HepG2 (cell line): ENCODE measurements at regions not wholly inside any gene's neighbourhood (a gene's known extent, or its start where the extent isn't known, plus 50 kb on each side); places are given as distances from the start of the nearest gene placed in this dataset.
A peak's percentile ranks its signal among the peaks of the same experiment; 100 is the strongest.

Experiments
- ATAC-seq: fragments of 200-7000 bp; cut with Tn5 transposase; 3 replicates; pipeline ENCODE4 v1.9.1; 2020; ENCODE audit warnings: mild to moderate bottlenecking, moderate library complexity
- BruUV-seq: library from RNA; stranded (reverse); fragments of 400-500 nt; replicated peaks from 2 replicates; lab custom pipeline; 2021; lab: Mats Ljungman, UMichigan
- CTCF ChIA-PET: fragments of 300-600 bp; formaldehyde crosslinking; extraction: SDS; loops from one replicate; lab custom pipeline; 2021; ENCODE audit warnings: low total read pairs, inconsistent platforms, low intra/inter-chr PET ratio; lab: Yijun Ruan, JAX
- POLR2A ChIA-PET: fragments of 350-600 bp; sonication (Branson Sonifier 250); formaldehyde crosslinking; loops from one replicate; lab custom pipeline; 2020; ENCODE audit warnings: antibody characterized with exemption, inconsistent platforms; lab: Yijun Ruan, JAX
- DNase-seq: peaks from one replicate; pipeline ENCODE4 v3.0.0-alpha.2; 2015; ENCODE audit warnings: low spot score
- FAIRE-seq: peaks from 3 replicates; lab custom pipeline; 2011; peaks lifted over from hg19 to GRCh38; lab: Jason Lieb, UNC
- H2AFZ ChIP-seq: one replicate; pipeline ENCODE4 v1.6.1; 2011; ENCODE audit warnings: low read length, inconsistent platforms
- H3K27ac ChIP-seq: fragments of 300-600 bp; 3 replicates; pipeline ENCODE4 v1.8.0; 2011; ENCODE audit warnings: mixed run types, mild to moderate bottlenecking, mixed read lengths, low read length, inconsistent platforms; ENCODE audit not compliant: insufficient read depth; ENCODE audit errors: extremely low read length
- H3K27me3 ChIP-seq, 2 experiments: fragments of 200-600 bp in 1 of 2; 2 replicates in 1 of 2; 3 replicates in 1 of 2; pipeline versions ENCODE4 v1.6.0 to v1.8.0; 2011; ENCODE audit warnings: low read length in 2 of 2, mild to moderate bottlenecking in 2 of 2, moderate library complexity in 2 of 2, inconsistent platforms in 1 of 2; ENCODE audit not compliant: insufficient read depth in 2 of 2, control insufficient read depth in 1 of 2
- H3K36me3 ChIP-seq, 2 experiments: fragments of 200-600 bp in 1 of 2; replicated peaks in 1 of 2; 2 replicates in 1 of 2; 3 replicates in 1 of 2; pipeline versions ENCODE4 v1.5.1 to v1.8.0; 2011; ENCODE audit warnings: low read length in 2 of 2, inconsistent platforms in 1 of 2; ENCODE audit not compliant: insufficient read depth in 2 of 2, control insufficient read depth in 1 of 2
- H3K4me1 ChIP-seq: 2 replicates; pipeline ENCODE4 v1.5.1; 2012; ENCODE audit warnings: low read length, inconsistent platforms; ENCODE audit not compliant: insufficient read depth
- H3K4me2 ChIP-seq: 2 replicates; pipeline ENCODE4 v1.6.0; 2011; ENCODE audit warnings: low read depth, low read length, inconsistent platforms
- H3K4me3 ChIP-seq, 3 experiments: fragments of 200-600 bp in 1 of 3; sonication (generic), shearing (Covaris generic) in 1 of 3; replicated peaks in 1 of 3; 2 replicates each; pipeline ENCODE4 v1.5.1; 2011 to 2016; ENCODE audit warnings: low read length in 3 of 3, inconsistent platforms in 2 of 3, low read depth in 2 of 3, mild to moderate bottlenecking in 2 of 3, control low read depth in 1 of 3, mixed read lengths in 1 of 3; ENCODE audit not compliant: insufficient read depth in 1 of 3
- H3K79me2 ChIP-seq: one replicate; pipeline ENCODE4 v1.6.1; 2011; ENCODE audit warnings: low read length, inconsistent platforms; ENCODE audit not compliant: insufficient read depth
- H3K9ac ChIP-seq: 2 replicates; pipeline ENCODE4 v1.6.0; 2011; ENCODE audit warnings: mild to moderate bottlenecking, low read depth, low read length, inconsistent platforms; ENCODE audit not compliant: insufficient read depth
- H3K9me3 ChIP-seq: 2 replicates; pipeline ENCODE4 v1.5.1; 2012; ENCODE audit warnings: mild to moderate bottlenecking, low read length
- H4K20me1 ChIP-seq: 2 replicates; pipeline ENCODE4 v1.6.0; 2011; ENCODE audit warnings: inconsistent platforms, mild to moderate bottlenecking, low read length, moderate library complexity; ENCODE audit not compliant: insufficient read depth
- HNF4A ChIP-seq: sonication (generic); formaldehyde crosslinking; IDR thresholded peaks from 2 replicates; pipeline ENCODE4 v1.4.0; 2020; ENCODE audit warnings: missing genetic modification reagents
- NCOA1 ChIP-seq: sonication (generic); formaldehyde crosslinking; IDR thresholded peaks from 2 replicates; pipeline ENCODE4 v1.9.0; 2021; ENCODE audit warnings: missing genetic modification reagents
- RBFOX2 ChIP-seq: fragments of 200-400 bp; formaldehyde crosslinking; IDR thresholded peaks from 2 replicates; pipeline ENCODE4 v1.6.1; 2017; ENCODE audit warnings: low read depth, mild to moderate bottlenecking, low read length
- RBM22 ChIP-seq: fragments of 200-400 bp; formaldehyde crosslinking; optimal IDR thresholded peaks from 2 replicates; pipeline ENCODE3; 2017; ENCODE audit warnings: mild to moderate bottlenecking, low read length, moderate library complexity
- TERF1 ChIP-seq: sonication (generic); formaldehyde crosslinking; IDR thresholded peaks from 2 replicates; pipeline ENCODE4 v1.8.0; 2022; ENCODE audit warnings: mild to moderate bottlenecking, missing genetic modification reagents, moderate library complexity
- ZBTB10 ChIP-seq: sonication (generic); formaldehyde crosslinking; IDR thresholded peaks from 2 replicates; pipeline ENCODE4 v1.4.0; 2020; ENCODE audit warnings: missing genetic modification reagents, borderline replicate concordance
- ZBTB20 ChIP-seq: sonication (generic); formaldehyde crosslinking; IDR thresholded peaks from 2 replicates; pipeline ENCODE4 v1.8.1; 2023; ENCODE audit warnings: missing genetic modification reagents, low read depth, mild to moderate bottlenecking, borderline replicate concordance
- ZNF101 ChIP-seq: sonication (generic); formaldehyde crosslinking; IDR thresholded peaks from 2 replicates; pipeline ENCODE4 v1.4.0; 2020; ENCODE audit warnings: mild to moderate bottlenecking, low read depth, missing genetic modification reagents, borderline replicate concordance
- ZNF333 ChIP-seq: sonication (generic); formaldehyde crosslinking; IDR thresholded peaks from 2 replicates; pipeline ENCODE4 v1.4.0; 2020; ENCODE audit warnings: mild to moderate bottlenecking, missing genetic modification reagents, borderline replicate concordance
- ZNF558 ChIP-seq: sonication (generic); formaldehyde crosslinking; IDR thresholded peaks from 2 replicates; pipeline ENCODE4 v1.9.0; 2022; ENCODE audit warnings: mild to moderate bottlenecking, missing genetic modification reagents, borderline replicate concordance
- ZNF788 ChIP-seq: sonication (generic); formaldehyde crosslinking; IDR thresholded peaks from 2 replicates; pipeline ENCODE4 v1.5.0; 2020; ENCODE audit warnings: mild to moderate bottlenecking, missing genetic modification reagents, borderline replicate concordance
- ZUFSP ChIP-seq: sonication (generic); formaldehyde crosslinking; IDR thresholded peaks from 2 replicates; pipeline ENCODE4 v1.9.0; 2021; ENCODE audit warnings: missing genetic modification reagents, mild to moderate bottlenecking, borderline replicate concordance
- WGBS: methylation state at CpG from one replicate; pipeline ENCODE4 v1.1.6; 2017; ENCODE audit warnings: low lambda C conversion rate; 5-methylcytosine and 5-hydroxymethylcytosine counted together
- in situ Hi-C: cut with HindIII; loops from 2 replicates; pipeline ENCODE4 v1.10.0; 2017; ENCODE audit warnings: low pct_unique_long_range_greater_than_20kb; ENCODE audit not compliant: extremely low pct_ligation_motif_present
- intact Hi-C: fragments of 100-400 bp; cut with micrococcal nuclease; formaldehyde crosslinking; loops from one replicate; pipeline ENCODE4 v1.10.0; 2022; ENCODE audit not compliant: unreplicated experiment

GRCh38 chr9:136609838-136610311 lies 52.8 kb upstream of the EGFL7 start:
- no peaks in the 10 kb centered on the region for H3K79me2 ChIP-seq
- in situ Hi-C loops = loop anchor here (5.0 kb wide), 1 partner anchor 58 kb away; no protein-coding TSS in a partner anchor
- DNase-seq (no peak), FAIRE-seq (no peak), ATAC-seq (peak; percentile 13; the same call in 2 of the 3 replicates)
- H3K36me3 ChIP-seq = no peaks in the 10 kb centered on the region
- intact Hi-C loops = no loop called here
- no peak overlapping the region for H3K4me2 ChIP-seq
- no peak overlapping the region for H3K9ac ChIP-seq
- POLR2A ChIA-PET = no interaction called here
- no peak overlapping the region for H2AFZ ChIP-seq
- no TSS peak for BruUV-seq
- H3K4me1 ChIP-seq = peaks cover 16% of the 10 kb centered on the region; the same call in 1 of the 2 replicates
- H4K20me1 ChIP-seq = peaks cover 6% of the 10 kb centered on the region; the same call in 1 of the 2 replicates
- H3K9me3 ChIP-seq = no peaks in the 10 kb centered on the region
- H3K27ac ChIP-seq = no peak overlapping the region
- peaks cover 34 to 74% of the 10 kb centered on the region in 2 experiments; a peak in 4 of 5 replicates for H3K27me3 ChIP-seq
- no peak overlapping the region for H3K4me3 ChIP-seq
- 40% methylated on average over 3 of the region's 17 CpGs for WGBS
- CTCF ChIA-PET = no interaction called here
- TF ChIP-seq ZNF333 (CRISPR knock-in tag) (no peak), HNF4A (no peak), RBM22 (no peak), ZNF101 (CRISPR knock-in tag) (no peak), ZNF788 (CRISPR knock-in tag) (no peak), NCOA1 (CRISPR knock-in tag) (no peak), ZBTB10 (CRISPR knock-in tag) (no peak), ZBTB20 (CRISPR knock-in tag) (no peak), ZUFSP (CRISPR knock-in tag) (no peak), RBFOX2 (no peak), ZNF558 (CRISPR knock-in tag) (no peak), TERF1 (CRISPR knock-in tag) (no peak)
